K562 (cell line): ENCODE measurements at regions not wholly inside any gene's neighbourhood (a gene's known extent, or its start where the extent isn't known, plus 50 kb on each side); places are given as distances from the start of the nearest gene placed in this dataset.

ENCODE experiments used
- ATAC-seq: fragments of 200-7000 bp; cut with Tn5 transposase; 3 replicates; pipeline ENCODE4 v1.9.1; 2020; ENCODE audit warnings: moderate library complexity
- BruUV-seq: library from RNA; stranded (reverse); fragments of 400-500 nt; replicated peaks from 2 replicates; lab custom pipeline; 2021; lab: Mats Ljungman, UMichigan
- CTCF ChIA-PET: fragments of 300-600 bp; formaldehyde crosslinking; extraction: SDS; loops from one replicate; lab custom pipeline; 2021; ENCODE audit warnings: low intra/inter-chr PET ratio; lab: Yijun Ruan, JAX
- POLR2A ChIA-PET: fragments of 300-600, 350-650 bp; sonication (Branson Sonifier 250); formaldehyde crosslinking; extraction: SDS; loops from one replicate; lab custom pipeline; 2021; ENCODE audit warnings: antibody characterized with exemption, inconsistent platforms; lab: Yijun Ruan, JAX
- DNase-seq, 4 experiments: peaks; one replicate each; pipeline versions ENCODE4 v3.0.0 to v3.0.0-alpha.2; 2011 to 2018; ENCODE audit warnings: low spot score in 3 of 4, mixed read lengths in 3 of 4; ENCODE audit errors: extremely low read depth in 1 of 4
- FAIRE-seq: peaks from 2 replicates; lab custom pipeline; 2011; peaks lifted over from hg19 to GRCh38; lab: Jason Lieb, UNC
- H2AFZ ChIP-seq: 2 replicates; pipeline ENCODE4 v1.6.0; 2011; ENCODE audit warnings: low read depth, low read length, control low read depth, inconsistent platforms
- H3K27ac ChIP-seq: fragments of 200-600 bp; 3 replicates; pipeline ENCODE4 v1.8.0; 2011; ENCODE audit warnings: low read depth, mild to moderate bottlenecking, control low read depth, inconsistent platforms, low read length, moderate library complexity, mixed read lengths; ENCODE audit errors: extremely low read depth
- H3K27me3 ChIP-seq, 2 experiments: fragments of 300-600 bp in 1 of 2; 2 replicates in 1 of 2; 3 replicates in 1 of 2; pipeline versions ENCODE4 v1.6.0 to v1.8.0; 2011; ENCODE audit warnings: inconsistent platforms in 2 of 2, low read length in 2 of 2, mild to moderate bottlenecking in 1 of 2, mixed read lengths in 1 of 2, moderate library complexity in 1 of 2; ENCODE audit not compliant: control insufficient read depth in 2 of 2, insufficient read depth in 2 of 2
- H3K36me3 ChIP-seq: fragments of 300-600 bp; 3 replicates; pipeline ENCODE4 v1.8.0; 2011; ENCODE audit warnings: mild to moderate bottlenecking, low read length, inconsistent platforms; ENCODE audit not compliant: control insufficient read depth, insufficient read depth
- H3K4me1 ChIP-seq, 2 experiments: fragments of 200-600 bp in 1 of 2; replicated peaks in 1 of 2; 2 replicates in 1 of 2; 3 replicates in 1 of 2; pipeline versions ENCODE4 v1.5.1 to v1.8.0; 2011; ENCODE audit warnings: inconsistent platforms in 2 of 2, low read length in 2 of 2, mild to moderate bottlenecking in 1 of 2, mixed read lengths in 1 of 2, moderate library complexity in 1 of 2; ENCODE audit not compliant: control insufficient read depth in 2 of 2, insufficient read depth in 2 of 2
- H3K4me2 ChIP-seq: 2 replicates; pipeline ENCODE4 v1.6.1; 2011; ENCODE audit warnings: low read length, control low read depth, inconsistent platforms, mixed read lengths; ENCODE audit not compliant: insufficient read depth
- H3K4me3 ChIP-seq: fragments of 200-600 bp; sonication (generic), shearing (Covaris generic); 2 replicates; pipeline ENCODE4 v1.5.1; 2016; ENCODE audit warnings: control low read depth, inconsistent platforms
- H3K79me2 ChIP-seq: fragments of 200-600 bp; 3 replicates; pipeline ENCODE4 v1.8.0; 2011; ENCODE audit warnings: low read length, inconsistent platforms; ENCODE audit not compliant: control insufficient read depth, insufficient read depth
- H3K9ac ChIP-seq, 2 experiments: 2 replicates each; pipeline versions ENCODE4 v1.6.0 to v1.6.1; 2011; ENCODE audit warnings: low read depth in 2 of 2, low read length in 2 of 2, control low read depth in 1 of 2, inconsistent platforms in 1 of 2, mild to moderate bottlenecking in 1 of 2, mixed read lengths in 1 of 2; ENCODE audit not compliant: insufficient read depth in 1 of 2
- H3K9me1 ChIP-seq: one replicate; pipeline ENCODE4 v1.6.0; 2011; ENCODE audit warnings: inconsistent platforms, mild to moderate bottlenecking, low read length, moderate library complexity; ENCODE audit not compliant: control insufficient read depth, insufficient read depth
- H3K9me3 ChIP-seq: replicated peaks from 2 replicates; pipeline ENCODE4 v1.5.1; 2011; ENCODE audit warnings: low read depth, low read length, inconsistent platforms; ENCODE audit not compliant: control insufficient read depth, insufficient read depth
- H4K20me1 ChIP-seq: replicated peaks from 2 replicates; pipeline ENCODE4 v1.6.1; 2011; ENCODE audit warnings: low read length, inconsistent platforms, mixed read lengths; ENCODE audit not compliant: control insufficient read depth, insufficient read depth
- CBFA2T3 ChIP-seq: fragments of 450-650 bp; IDR thresholded peaks from 2 replicates; pipeline ENCODE4 v1.6.1; 2017
- CSDE1 ChIP-seq, 2 experiments: fragments of 450-650 bp; IDR thresholded peaks; 2 replicates each; pipeline ENCODE4 v1.6.1; 2016; ENCODE audit warnings: mild to moderate bottlenecking in 1 of 2
- MITF ChIP-seq: IDR thresholded peaks from 2 replicates; pipeline ENCODE4 v1.6.1; 2014; ENCODE audit warnings: antibody characterized with exemption
- PHB ChIP-seq: fragments of 250-450 bp; sonication (Bioruptor Pico); IDR thresholded peaks from 2 replicates; pipeline ENCODE4 v1.5.0; 2021
- POLR2B ChIP-seq: fragments of 450-650 bp; IDR thresholded peaks from 2 replicates; pipeline ENCODE4 v1.6.1; 2018; ENCODE audit warnings: low read depth; ENCODE audit not compliant: partially characterized antibody
- SNIP1 ChIP-seq: fragments of 450-650 bp; IDR thresholded peaks from 2 replicates; pipeline ENCODE4 v1.7.1; 2017; ENCODE audit warnings: low read depth, mild to moderate bottlenecking
- SNRNP70 ChIP-seq: fragments of 200-400 bp; formaldehyde crosslinking; optimal IDR thresholded peaks from 2 replicates; pipeline ENCODE3; 2017; ENCODE audit warnings: low read depth, low read length
- SRF ChIP-seq, 2 experiments: fragments of 250-450, 450-650 bp in 1 of 2; sonication (Bioruptor Pico) in 1 of 2; sonication (generic) in 1 of 2; formaldehyde crosslinking; IDR thresholded peaks; 2 replicates each; pipeline versions ENCODE4 v1.5.0 to v1.5.1; 2020 to 2022; ENCODE audit warnings: mild to moderate bottlenecking in 1 of 2, missing genetic modification reagents in 1 of 2
- TRIM24 ChIP-seq, 2 experiments: fragments of 450-650 bp; IDR thresholded peaks; 2 replicates each; pipeline ENCODE4 v1.6.1; 2016
- ZFPM2 ChIP-seq: fragments of 250-450 bp; sonication (Bioruptor Pico); IDR thresholded peaks from 2 replicates; pipeline ENCODE4 v1.5.1; 2022; ENCODE audit warnings: mild to moderate bottlenecking
- ZNF318 ChIP-seq, 2 experiments: fragments of 450-650 bp; IDR thresholded peaks; 2 replicates each; pipeline ENCODE4 v1.6.1; 2016; ENCODE audit warnings: mild to moderate bottlenecking in 2 of 2, borderline replicate concordance in 1 of 2, low read depth in 1 of 2, moderate library complexity in 1 of 2
- ZNF639 ChIP-seq, 2 experiments: fragments of 200-800 bp in 1 of 2; sonication (Bioruptor generic) in 1 of 2; sonication (generic) in 1 of 2; formaldehyde crosslinking in 1 of 2; IDR thresholded peaks in 1 of 2; conservative IDR thresholded peaks in 1 of 2; 2 replicates each; pipeline versions ENCODE4 v1.5.0 to v1.6.1; 2016 to 2020; ENCODE audit warnings: missing compliant biosample characterization in 1 of 2, missing genetic modification characterization in 1 of 2, missing genetic modification reagents in 1 of 2
- WGBS: fragments of 100-300 bp; shearing (Covaris generic); methylation state at CpG from one replicate; pipeline ENCODE4 v1.1.6; 2016; ENCODE audit warnings: low coverage, mixed read lengths; ENCODE audit not compliant: insufficient coverage; ENCODE audit errors: missing lambda C conversion rate; 5-methylcytosine and 5-hydroxymethylcytosine counted together
- in situ Hi-C: fragments of 300-500 bp; cut with MboI; formaldehyde crosslinking; loops from 4 replicates; pipeline ENCODE4 v1.15.0; 2018; ENCODE audit warnings: inconsistent platforms, mixed read lengths
- intact Hi-C: fragments of 100-400 bp; cut with micrococcal nuclease; formaldehyde crosslinking; loops from 2 replicates; pipeline ENCODE4 v1.14.2; 2022

GRCh38 chr2:216274194-216274840 is 98.0 kb downstream of the MARCHF4 start:
- in situ Hi-C loops: no loop called here
- Histone ChIP-seq H3K27me3 (peaks cover 0 to 24% of the 10 kb centered on the region in 2 experiments; a peak in 2 of 5 replicates), H4K20me1 (no peaks in the 10 kb centered on the region), H3K27ac (no peak overlapping the region), H3K79me2 (no peaks in the 10 kb centered on the region), H3K36me3 (no peaks in the 10 kb centered on the region), H3K9me3 (no peaks in the 10 kb centered on the region), H3K9me1 (no peaks in the 10 kb centered on the region), H3K4me2 (no peak overlapping the region), H2AFZ (no peak overlapping the region), H3K4me1 (no peaks in the 10 kb centered on the region), H3K4me3 (no peak overlapping the region), H3K9ac (no peak overlapping the region)
- BruUV-seq: no TSS peak
- no peak for DNase-seq
- 0% methylated on average over 4 of the region's 4 CpGs for WGBS
- intact Hi-C loops: no loop called here
- ATAC-seq: no peak
- POLR2A ChIA-PET: no interaction called here
- FAIRE-seq: no peak
- CTCF ChIA-PET: no interaction called here
- no peak for TF ChIP-seq TRIM24 (IDR thresholded peaks at IDR 0.05)
- TF ChIP-seq SNRNP70: no peak
- no peak for TF ChIP-seq POLR2B
- no peak for TF ChIP-seq SNIP1
- TF ChIP-seq ZNF318 (IDR thresholded peaks at IDR 0.05; ENCODE audit: borderline replicate concordance in 1 of 2, low read depth in 1 of 2): no peak
- no peak for TF ChIP-seq SRF (CRISPR knock-in tag; IDR thresholded peaks at IDR 0.05)
- no peak for TF ChIP-seq PHB
- no peak for TF ChIP-seq ZNF639 (CRISPR knock-in tag; conservative IDR thresholded peaks at IDR 0.05 in 1 of 2, IDR thresholded peaks at IDR 0.05 in 1 of 2)
- TF ChIP-seq MITF: no peak
- no peak for TF ChIP-seq CBFA2T3
- no peak for TF ChIP-seq ZFPM2 (CRISPR knock-in tag)
- no peak for TF ChIP-seq CSDE1 (IDR thresholded peaks at IDR 0.05)
